ENCODE measurements at regions not wholly inside any gene's neighbourhood (a gene's known extent, or its start where the extent isn't known, plus 50 kb on each side); places are given as distances from the start of the nearest gene placed in this dataset.

GRCh38 chr9:87113874-87114273 is 166.6 kb upstream of the GAS1 start:
- TF ChIP-seq POLR2A (IDR thresholded peaks at IDR 0.05) (no peak), CTCF (IDR thresholded peaks at IDR 0.05) (no peak)

Measured in heart left ventricle (tissue), 13 donors.